Testis (tissue), 2 donors: ENCODE measurements at regions not wholly inside any gene's neighbourhood (a gene's known extent, or its start where the extent isn't known, plus 50 kb on each side); places are given as distances from the start of the nearest gene placed in this dataset.

Experiments
- DNase-seq: peaks from one replicate; pipeline ENCODE4 v3.0.0-alpha.2; 2019
- H3K27ac ChIP-seq, 2 donors: fragments of 200-600 bp; sonication (generic); one replicate each; pipeline ENCODE4 v1.5.1; 2019
- H3K27me3 ChIP-seq: fragments of 200-600 bp; sonication (generic); one replicate; pipeline ENCODE4 v1.5.1; 2019
- H3K36me3 ChIP-seq: fragments of 200-600 bp; sonication (generic); one replicate; pipeline ENCODE4 v1.5.1; 2017; ENCODE audit warnings: low read depth; ENCODE audit errors: missing control alignments
- H3K4me1 ChIP-seq: fragments of 200-600 bp; sonication (generic); one replicate; pipeline ENCODE4 v1.5.1; 2019
- H3K4me3 ChIP-seq, 2 donors: fragments of 200-600 bp; sonication (generic); one replicate each; pipeline ENCODE4 v1.5.1; 2017 to 2019
- H3K9me3 ChIP-seq: fragments of 200-600 bp; sonication (generic); one replicate; pipeline ENCODE4 v1.5.1; 2017
- POLR2A ChIP-seq: fragments of 450-650 bp; IDR thresholded peaks from one replicate; pipeline ENCODE4 v1.6.1; 2017; ENCODE audit warnings: antibody characterized with exemption, mild to moderate bottlenecking, moderate library complexity
- WGBS, 2 donors: methylation state at CpG; one replicate each; pipeline ENCODE4 v1.1.5; 2018; 5-methylcytosine and 5-hydroxymethylcytosine counted together
- intact Hi-C: fragments of 100-400 bp; cut with DNase I; formaldehyde crosslinking; loops from one replicate; pipeline ENCODE4 v1.15.1; 2023; ENCODE audit warnings: low total_unique reads
- TF ChIP-seq, protein P1 (sequence below), 3 experiments: fragments of 450-650 bp in 2 of 3; fragments of 200-600 bp in 1 of 3; sonication (generic) in 1 of 3; IDR thresholded peaks; one replicate each; pipeline ENCODE4 v1.5.1; 2016 to 2019; ENCODE audit warnings: antibody characterized with exemption in 3 of 3, mild to moderate bottlenecking in 2 of 3, moderate library complexity in 1 of 3

DNA sequence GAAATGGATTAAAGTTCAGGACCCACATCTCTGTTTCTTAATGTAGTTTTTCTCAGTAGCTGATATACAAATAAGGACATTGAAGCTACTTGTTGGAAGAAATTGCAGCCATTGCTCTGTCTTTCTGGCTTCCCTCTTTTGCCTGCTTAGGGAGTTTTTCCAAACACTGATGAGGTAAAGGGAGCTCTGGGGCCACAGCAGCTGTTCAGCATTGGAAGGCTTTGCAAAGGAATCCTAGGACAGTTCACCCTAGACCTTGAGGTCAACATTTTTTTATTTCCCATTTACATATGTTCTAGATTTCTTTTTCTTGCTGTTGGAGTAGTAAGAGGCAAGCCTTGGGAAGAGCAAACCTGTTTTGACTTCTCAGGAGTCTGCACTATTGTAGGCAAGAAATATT, 126.9 kb upstream of the PLPPR5 start:
- Histone ChIP-seq H3K27ac (no peak overlapping the region), H3K27me3 (no peaks in the 10 kb centered on the region), H3K36me3 (no peaks in the 10 kb centered on the region), H3K4me3 (no peak overlapping the region), H3K4me1 (no peaks in the 10 kb centered on the region), H3K9me3 (no peaks in the 10 kb centered on the region)
- intact Hi-C loops = no loop called here
- no peak for TF ChIP-seq POLR2A
- TF ChIP-seq, protein P1, sequence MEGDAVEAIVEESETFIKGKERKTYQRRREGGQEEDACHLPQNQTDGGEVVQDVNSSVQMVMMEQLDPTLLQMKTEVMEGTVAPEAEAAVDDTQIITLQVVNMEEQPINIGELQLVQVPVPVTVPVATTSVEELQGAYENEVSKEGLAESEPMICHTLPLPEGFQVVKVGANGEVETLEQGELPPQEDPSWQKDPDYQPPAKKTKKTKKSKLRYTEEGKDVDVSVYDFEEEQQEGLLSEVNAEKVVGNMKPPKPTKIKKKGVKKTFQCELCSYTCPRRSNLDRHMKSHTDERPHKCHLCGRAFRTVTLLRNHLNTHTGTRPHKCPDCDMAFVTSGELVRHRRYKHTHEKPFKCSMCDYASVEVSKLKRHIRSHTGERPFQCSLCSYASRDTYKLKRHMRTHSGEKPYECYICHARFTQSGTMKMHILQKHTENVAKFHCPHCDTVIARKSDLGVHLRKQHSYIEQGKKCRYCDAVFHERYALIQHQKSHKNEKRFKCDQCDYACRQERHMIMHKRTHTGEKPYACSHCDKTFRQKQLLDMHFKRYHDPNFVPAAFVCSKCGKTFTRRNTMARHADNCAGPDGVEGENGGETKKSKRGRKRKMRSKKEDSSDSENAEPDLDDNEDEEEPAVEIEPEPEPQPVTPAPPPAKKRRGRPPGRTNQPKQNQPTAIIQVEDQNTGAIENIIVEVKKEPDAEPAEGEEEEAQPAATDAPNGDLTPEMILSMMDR (IDR thresholded peaks at IDR 0.05) = no peak
- DNase-seq = no peak

DNA sequence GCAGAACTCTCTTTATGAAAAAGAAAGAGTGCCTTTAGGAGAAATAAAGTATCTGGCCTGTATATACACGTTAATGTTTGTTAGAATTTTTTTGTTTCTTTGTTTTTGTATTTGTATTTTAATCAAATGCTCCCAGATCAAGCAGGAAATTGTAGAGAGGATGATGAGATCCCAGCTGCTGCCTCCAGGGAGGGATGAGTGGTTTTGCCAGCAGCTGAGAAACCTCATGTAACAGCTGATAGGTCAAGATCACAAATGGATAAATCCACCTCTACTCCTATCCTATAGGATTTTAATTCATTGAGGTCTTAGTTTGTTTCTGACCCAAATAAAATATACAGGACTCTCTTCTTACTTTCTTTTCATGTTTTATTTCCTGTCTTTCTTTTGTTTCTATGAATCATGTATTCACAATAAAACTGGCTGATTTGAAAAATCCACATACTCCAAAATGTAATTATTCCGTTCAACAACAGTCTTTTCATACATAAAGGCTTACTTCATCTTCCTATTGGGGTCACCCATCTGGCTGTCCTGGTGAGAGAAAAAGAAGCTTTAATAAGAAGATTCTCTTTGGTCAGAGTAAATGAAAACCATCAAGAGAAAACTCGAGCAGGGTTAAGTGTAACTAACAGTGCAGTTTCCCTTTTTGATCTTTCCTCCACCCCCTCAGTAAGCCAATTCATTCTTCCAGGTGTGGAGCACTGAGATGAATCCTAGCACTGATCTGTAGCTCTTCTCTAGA, 129.3 kb upstream of the PLPPR5 start:
- no peaks in the 10 kb centered on the region for H3K36me3 ChIP-seq
- H3K27me3 ChIP-seq = no peaks in the 10 kb centered on the region
- H3K9me3 ChIP-seq = no peaks in the 10 kb centered on the region
- H3K4me3 ChIP-seq = no peak overlapping the region
- DNase-seq = no peak
- H3K27ac ChIP-seq = no peak overlapping the region
- no peaks in the 10 kb centered on the region for H3K4me1 ChIP-seq
- 42 to 58% methylated on average over 3 of the region's 3 CpGs for WGBS, 2 donors
- intact Hi-C loops = no loop called here
- TF ChIP-seq, protein P1 (IDR thresholded peaks at IDR 0.05) = no peak
- TF ChIP-seq POLR2A = no peak

DNA sequence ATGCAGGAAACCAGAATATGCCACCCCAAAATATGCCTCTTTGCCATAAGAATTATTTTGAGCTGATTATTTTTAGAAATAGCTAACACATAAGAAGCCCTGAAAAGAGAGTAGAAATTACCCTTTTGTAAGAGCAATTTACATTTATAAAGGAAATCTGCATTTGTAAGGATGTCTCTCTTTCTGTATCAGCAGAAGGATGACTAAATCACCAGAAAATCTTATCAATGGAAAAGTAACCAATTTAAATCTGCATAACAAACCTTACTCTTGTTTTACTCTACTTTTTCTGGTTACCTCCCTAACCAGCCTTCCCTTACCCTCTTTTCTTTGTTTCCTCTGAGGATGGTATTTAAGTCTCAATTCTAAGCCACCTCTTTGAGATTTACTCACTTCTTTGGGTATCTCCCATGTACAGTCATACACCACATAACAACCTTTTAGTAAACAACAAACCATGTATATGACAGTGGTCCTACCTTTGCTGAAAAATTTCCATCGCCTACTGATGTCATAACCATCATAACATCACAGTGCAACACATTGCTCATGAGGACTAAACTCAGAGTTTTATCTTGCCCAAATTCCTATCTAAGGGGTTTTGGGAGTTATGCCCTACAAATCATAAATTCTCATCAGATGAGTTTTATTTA, 126.6 kb upstream of the PLPPR4 start:
- intact Hi-C loops = no loop called here
- TF ChIP-seq, protein P1 (IDR thresholded peaks at IDR 0.05) = no peak
- no peak for TF ChIP-seq POLR2A

DNA sequence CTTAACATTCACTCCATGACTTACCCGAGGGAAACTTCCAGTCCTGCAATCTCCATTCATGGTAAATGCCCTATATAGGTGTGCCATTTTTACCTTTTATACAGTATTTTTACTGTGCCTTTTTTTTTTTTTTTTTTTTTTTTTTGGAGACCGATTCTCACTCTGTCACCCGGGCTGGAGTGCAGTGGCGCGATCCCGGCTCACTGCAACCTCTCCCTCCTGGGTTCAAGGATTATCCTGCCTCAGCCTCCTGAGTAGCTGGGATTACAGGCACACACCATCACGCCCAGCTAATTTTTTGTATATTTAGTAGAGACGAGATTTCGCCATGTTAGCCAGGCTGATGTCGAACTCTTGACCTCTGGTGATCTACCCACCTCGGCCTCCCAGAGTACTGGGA, 124.4 kb upstream of the PLPPR4 start:
- no peak for TF ChIP-seq POLR2A
- TF ChIP-seq, protein P1 (IDR thresholded peaks at IDR 0.05) = no peak
- Histone ChIP-seq H3K4me3 (no peak overlapping the region), H3K9me3 (no peaks in the 10 kb centered on the region), H3K27ac (no peak overlapping the region), H3K36me3 (no peaks in the 10 kb centered on the region), H3K27me3 (no peaks in the 10 kb centered on the region), H3K4me1 (no peaks in the 10 kb centered on the region)
- WGBS, 2 donors = 84 to 91% methylated on average over 11 of the region's 11 CpGs
- no peak for DNase-seq
- intact Hi-C loops = no loop called here

More for the DNA sequence above, 126.6 kb upstream of the PLPPR4 start:
- H3K4me3 ChIP-seq = no peak overlapping the region
- no peak overlapping the region for H3K27ac ChIP-seq
- 80 to 100% methylated on average over 1 of the region's 1 CpG for WGBS, 2 donors
- no peaks in the 10 kb centered on the region for H3K27me3 ChIP-seq
- H3K9me3 ChIP-seq = no peaks in the 10 kb centered on the region
- H3K4me1 ChIP-seq = no peaks in the 10 kb centered on the region
- H3K36me3 ChIP-seq = no peaks in the 10 kb centered on the region
- DNase-seq = no peak
